Esophagus squamous epithelium (tissue), 4 donors: ENCODE measurements at regions not wholly inside any gene's neighbourhood (a gene's known extent, or its start where the extent isn't known, plus 50 kb on each side); places are given as distances from the start of the nearest gene placed in this dataset.

Experiments
- CTCF ChIP-seq, 6 experiments: fragments of 450-650 bp in 4 of 6; fragments of 200-600 bp in 2 of 6; sonication (generic) in 2 of 6; IDR thresholded peaks; one replicate each; pipeline ENCODE4 v1.5.1; 2016 to 2019; ENCODE audit warnings: antibody characterized with exemption in 6 of 6, mild to moderate bottlenecking in 4 of 6, moderate library complexity in 4 of 6
- POLR2A ChIP-seq, 4 donors: fragments of 450-650 bp; IDR thresholded peaks; one replicate each; pipeline ENCODE4 v1.6.1; 2017; ENCODE audit warnings: antibody characterized with exemption in 4 of 4, mild to moderate bottlenecking in 4 of 4, moderate library complexity in 3 of 4

- TF ChIP-seq CTCF (IDR thresholded peaks at IDR 0.05) (no peak), POLR2A (IDR thresholded peaks at IDR 0.05) (no peak)
Observed at GRCh38 chr13:73904625-73905024, 229.6 kb downstream of the KLF12 start.
